ENCODE measurements at regions not wholly inside any gene's neighbourhood (a gene's known extent, or its start where the extent isn't known, plus 50 kb on each side); places are given as distances from the start of the nearest gene placed in this dataset.
A peak's percentile ranks its signal among the peaks of the same experiment; 100 is the strongest.

- TF ChIP-seq, protein P1, sequence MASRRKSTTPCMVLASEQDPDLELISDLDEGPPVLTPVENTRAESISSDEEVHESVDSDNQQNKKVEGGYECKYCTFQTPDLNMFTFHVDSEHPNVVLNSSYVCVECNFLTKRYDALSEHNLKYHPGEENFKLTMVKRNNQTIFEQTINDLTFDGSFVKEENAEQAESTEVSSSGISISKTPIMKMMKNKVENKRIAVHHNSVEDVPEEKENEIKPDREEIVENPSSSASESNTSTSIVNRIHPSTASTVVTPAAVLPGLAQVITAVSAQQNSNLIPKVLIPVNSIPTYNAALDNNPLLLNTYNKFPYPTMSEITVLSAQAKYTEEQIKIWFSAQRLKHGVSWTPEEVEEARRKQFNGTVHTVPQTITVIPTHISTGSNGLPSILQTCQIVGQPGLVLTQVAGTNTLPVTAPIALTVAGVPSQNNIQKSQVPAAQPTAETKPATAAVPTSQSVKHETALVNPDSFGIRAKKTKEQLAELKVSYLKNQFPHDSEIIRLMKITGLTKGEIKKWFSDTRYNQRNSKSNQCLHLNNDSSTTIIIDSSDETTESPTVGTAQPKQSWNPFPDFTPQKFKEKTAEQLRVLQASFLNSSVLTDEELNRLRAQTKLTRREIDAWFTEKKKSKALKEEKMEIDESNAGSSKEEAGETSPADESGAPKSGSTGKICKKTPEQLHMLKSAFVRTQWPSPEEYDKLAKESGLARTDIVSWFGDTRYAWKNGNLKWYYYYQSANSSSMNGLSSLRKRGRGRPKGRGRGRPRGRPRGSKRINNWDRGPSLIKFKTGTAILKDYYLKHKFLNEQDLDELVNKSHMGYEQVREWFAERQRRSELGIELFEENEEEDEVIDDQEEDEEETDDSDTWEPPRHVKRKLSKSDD (conservative IDR thresholded peaks at IDR 0.05; ENCODE audit: low read length): no peak
- TF ChIP-seq MAFK (IDR thresholded peaks at IDR 0.05; ENCODE audit: low read length) (peak; percentile 26; the same call in 1 of the 2 replicates), ZNF324 (CRISPR knock-in tag; IDR thresholded peaks at IDR 0.05) (no peak), RBM34 (IDR thresholded peaks at IDR 0.05; ENCODE audit: borderline replicate concordance, insufficient read depth, low read length) (no peak)
These were observed 343.9 kb downstream of the NFIB start (continued) for GRCh38 chr9:13970018-13970417.

DNA sequence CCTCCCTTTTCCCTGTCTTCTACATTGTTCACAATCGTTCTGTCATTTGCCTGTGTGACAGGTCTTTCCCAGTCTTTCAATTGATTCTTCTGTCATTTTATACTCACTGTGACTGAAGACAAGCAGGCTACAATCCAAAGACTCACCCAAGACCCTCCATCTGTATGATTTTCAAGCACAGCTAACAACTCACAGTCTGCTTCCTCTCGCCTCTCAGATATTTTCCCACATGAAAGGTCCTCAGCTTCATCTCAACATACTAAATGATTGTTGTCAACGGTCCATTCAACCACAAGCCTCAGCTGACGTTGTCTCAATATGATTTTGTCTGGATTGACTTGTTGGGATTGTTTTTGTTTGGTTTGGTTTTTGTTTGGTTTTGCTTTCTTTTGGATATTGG lies 346.5 kb downstream of the NFIB start:
- Histone ChIP-seq H4K20me1 (replicated peaks; ENCODE audit: control insufficient read depth, insufficient read depth, low read length) (no peaks in the 10 kb centered on the region), H3K4me2 (ENCODE audit: insufficient read depth, low read length) (no peak overlapping the region), H3K36me3 (ENCODE audit: control insufficient read depth, insufficient read depth, low read length) (no peaks in the 10 kb centered on the region), H3K9me1 (ENCODE audit: control insufficient read depth, insufficient read depth, low read length) (no peaks in the 10 kb centered on the region), H3K27me3 (ENCODE audit: control insufficient read depth in 2 of 2, insufficient read depth in 2 of 2, low read length in 2 of 2) (no peaks in the 10 kb centered on the region; a peak in 1 of 5 replicates), H3K4me1 (replicated peaks in 1 of 2; ENCODE audit: control insufficient read depth in 2 of 2, insufficient read depth in 2 of 2, low read length in 2 of 2) (no peaks in the 10 kb centered on the region), H2AFZ (ENCODE audit: low read depth, low read length) (no peak overlapping the region), H3K79me2 (ENCODE audit: control insufficient read depth, insufficient read depth, low read length) (no peaks in the 10 kb centered on the region), H3K27ac (ENCODE audit: extremely low read depth, low read depth, low read length) (no peak overlapping the region), H3K9me3 (replicated peaks; ENCODE audit: control insufficient read depth, insufficient read depth, low read depth, low read length) (no peaks in the 10 kb centered on the region), H3K9ac (ENCODE audit: insufficient read depth in 1 of 2, low read depth in 2 of 2, low read length in 2 of 2) (no peak overlapping the region), H3K4me3 (no peak overlapping the region)
- BruUV-seq (replicated peaks): no TSS peak
- DNase-seq (ENCODE audit: extremely low read depth in 1 of 4, low spot score in 3 of 4): no peak
- in situ Hi-C loops (cut with MboI) (loop anchor here (10.0 kb wide), 1 partner anchor 387 kb away; no protein-coding TSS in a partner anchor), intact Hi-C loops (cut with micrococcal nuclease) (no loop called here)
- no peak for FAIRE-seq
- POLR2A ChIA-PET: no interaction called here
- CTCF ChIA-PET (ENCODE audit: low intra/inter-chr PET ratio): no interaction called here
- 0% methylated on average over 4 of the region's 4 CpGs for WGBS (ENCODE audit: insufficient coverage, low coverage, missing lambda C conversion rate)
- no peak for ATAC-seq
- TF ChIP-seq HMGN3 (IDR thresholded peaks at IDR 0.05; ENCODE audit: borderline replicate concordance, extremely low read depth, insufficient read length, low read depth, low read length) (no peak), ZNF23 (CRISPR knock-in tag; IDR thresholded peaks at IDR 0.05) (no peak), FOXK1 (CRISPR knock-in tag; IDR thresholded peaks at IDR 0.05; ENCODE audit: borderline replicate concordance) (no peak), TCF15 (CRISPR knock-in tag; IDR thresholded peaks at IDR 0.05) (no peak), CTCFL (IDR thresholded peaks at IDR 0.05; ENCODE audit: borderline replicate concordance, insufficient read depth, low read depth, low read length, poor library complexity, severe bottlenecking) (no peak), HDAC2 (IDR thresholded peaks at IDR 0.05) (no peak), TAF7 (tag; IDR thresholded peaks at IDR 0.05) (no peak), KAT8 (IDR thresholded peaks at IDR 0.05; ENCODE audit: low read depth) (no peak), PRMT5 (CRISPR knock-in tag; IDR thresholded peaks at IDR 0.05) (no peak), ASH1L (IDR thresholded peaks at IDR 0.05; ENCODE audit: borderline replicate concordance, low read depth, partially characterized antibody) (no peak), PTBP1 (IDR thresholded peaks at IDR 0.05; ENCODE audit: low read depth, low read length) (no peak)
- TF ChIP-seq, protein P2, sequence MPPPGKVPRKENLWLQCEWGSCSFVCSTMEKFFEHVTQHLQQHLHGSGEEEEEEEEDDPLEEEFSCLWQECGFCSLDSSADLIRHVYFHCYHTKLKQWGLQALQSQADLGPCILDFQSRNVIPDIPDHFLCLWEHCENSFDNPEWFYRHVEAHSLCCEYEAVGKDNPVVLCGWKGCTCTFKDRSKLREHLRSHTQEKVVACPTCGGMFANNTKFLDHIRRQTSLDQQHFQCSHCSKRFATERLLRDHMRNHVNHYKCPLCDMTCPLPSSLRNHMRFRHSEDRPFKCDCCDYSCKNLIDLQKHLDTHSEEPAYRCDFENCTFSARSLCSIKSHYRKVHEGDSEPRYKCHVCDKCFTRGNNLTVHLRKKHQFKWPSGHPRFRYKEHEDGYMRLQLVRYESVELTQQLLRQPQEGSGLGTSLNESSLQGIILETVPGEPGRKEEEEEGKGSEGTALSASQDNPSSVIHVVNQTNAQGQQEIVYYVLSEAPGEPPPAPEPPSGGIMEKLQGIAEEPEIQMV (tag; conservative IDR thresholded peaks at IDR 0.05; ENCODE audit: low read depth): no peak

All from K562 (cell line).